H1 (cell line): ENCODE measurements at regions not wholly inside any gene's neighbourhood (a gene's known extent, or its start where the extent isn't known, plus 50 kb on each side); places are given as distances from the start of the nearest gene placed in this dataset.

Source experiments
- CTCF ChIA-PET: fragments of 300-600 bp; sonication (Branson Sonifier 250); formaldehyde crosslinking; loops from one replicate; lab custom pipeline; 2021; ENCODE audit not compliant: partially characterized antibody; lab: Charles Lee
- POLR2A ChIA-PET: fragments of 300-600 bp; sonication (Branson Sonifier 250); formaldehyde crosslinking; loops from one replicate; lab custom pipeline; 2021; ENCODE audit warnings: inconsistent platforms; ENCODE audit not compliant: partially characterized antibody; lab: Charles Lee
- DNase-seq, 2 experiments: peaks; one replicate each; pipeline versions ENCODE4 v3.0.0 to v3.0.0-alpha.2; 2010 to 2022; ENCODE audit warnings: low spot score in 2 of 2, low read depth in 1 of 2, mixed read lengths in 1 of 2
- FAIRE-seq: peaks from 2 replicates; lab custom pipeline; 2011; peaks lifted over from hg19 to GRCh38; lab: Jason Lieb, UNC
- H2AFZ ChIP-seq: 2 replicates; pipeline ENCODE4 v1.8.1; 2012; ENCODE audit warnings: low read length, inconsistent platforms
- H2AK5ac ChIP-seq: 2 replicates; pipeline ENCODE4 v1.6.1; 2013; ENCODE audit warnings: low read depth, low read length
- H2BK120ac ChIP-seq: replicated peaks from 2 replicates; pipeline ENCODE3; 2013; ENCODE audit warnings: low read depth, low read length, inconsistent platforms
- H2BK12ac ChIP-seq: 2 replicates; pipeline ENCODE4 v1.6.1; 2013; ENCODE audit warnings: low read depth, low read length
- H2BK15ac ChIP-seq: 2 replicates; pipeline ENCODE4 v1.6.1; 2013; ENCODE audit warnings: low read length
- H2BK20ac ChIP-seq: 2 replicates; pipeline ENCODE4 v1.6.1; 2013; ENCODE audit warnings: low read length
- H2BK5ac ChIP-seq: 2 replicates; pipeline ENCODE4 v1.6.1; 2013; ENCODE audit warnings: low read depth, low read length
- H3K14ac ChIP-seq: 2 replicates; pipeline ENCODE4 v1.6.1; 2013; ENCODE audit warnings: inconsistent platforms; ENCODE audit not compliant: insufficient read length
- H3K18ac ChIP-seq: 2 replicates; pipeline ENCODE4 v1.6.1; 2013; ENCODE audit warnings: low read length; ENCODE audit errors: extremely low read depth
- H3K23ac ChIP-seq: 2 replicates; pipeline ENCODE4 v1.6.1; 2013; ENCODE audit warnings: inconsistent platforms; ENCODE audit not compliant: insufficient read length
- H3K23me2 ChIP-seq: 2 replicates; pipeline ENCODE4 v1.6.1; 2013; ENCODE audit warnings: low read depth, low read length
- H3K27ac ChIP-seq: 2 replicates; pipeline ENCODE4 v1.6.1; 2011; ENCODE audit warnings: low read depth, low read length, inconsistent platforms
- H3K27me3 ChIP-seq, 4 experiments: replicated peaks in 1 of 4; 1 replicate in 1 of 4; 2 replicates in 3 of 4; pipeline versions ENCODE4 v1.6.1 to v1.8.1; 2011 to 2013; ENCODE audit warnings: low read length in 3 of 4, mild to moderate bottlenecking in 3 of 4, inconsistent platforms in 2 of 4, mixed read lengths in 2 of 4, moderate library complexity in 1 of 4; ENCODE audit not compliant: control insufficient read depth in 3 of 4, insufficient read depth in 3 of 4; ENCODE audit errors: extremely low read depth in 1 of 4
- H3K36me3 ChIP-seq, 4 experiments: 2 replicates each; pipeline versions ENCODE4 v1.6.1 to v1.8.1; 2011 to 2013; ENCODE audit warnings: mild to moderate bottlenecking in 4 of 4, low read length in 3 of 4, moderate library complexity in 2 of 4, control low read depth in 1 of 4, inconsistent platforms in 1 of 4; ENCODE audit not compliant: insufficient read depth in 4 of 4, control insufficient read depth in 2 of 4
- H3K4ac ChIP-seq: replicated peaks from 2 replicates; pipeline ENCODE3; 2013; ENCODE audit warnings: low read length, low read depth, mixed read lengths, inconsistent platforms; ENCODE audit not compliant: insufficient read length
- H3K4me1 ChIP-seq, 4 experiments: replicated peaks in 1 of 4; 1 replicate in 1 of 4; 2 replicates in 3 of 4; pipeline versions ENCODE4 v1.6.1 to v1.8.1; 2011 to 2013; ENCODE audit warnings: low read length in 3 of 4, inconsistent platforms in 2 of 4, mixed read lengths in 1 of 4; ENCODE audit not compliant: insufficient read depth in 4 of 4, control insufficient read depth in 3 of 4
- H3K4me2 ChIP-seq, 2 experiments: 2 replicates each; pipeline versions ENCODE4 v1.6.1 to v1.8.1; 2011 to 2013; ENCODE audit warnings: low read depth in 2 of 2, low read length in 2 of 2, control low read depth in 1 of 2, inconsistent platforms in 1 of 2, mild to moderate bottlenecking in 1 of 2; ENCODE audit not compliant: insufficient read depth in 1 of 2
- H3K4me3 ChIP-seq, 4 experiments: fragments of 200-600, 300-600 bp in 1 of 4; sonication (generic), shearing (Covaris generic), sonication (Bioruptor Twin) in 1 of 4; 2 replicates each; pipeline versions ENCODE4 v1.5.1 to v1.8.1; 2011 to 2016; ENCODE audit warnings: low read length in 4 of 4, low read depth in 3 of 4, control low read depth in 2 of 4, inconsistent platforms in 2 of 4, mild to moderate bottlenecking in 2 of 4, mixed read lengths in 1 of 4, moderate library complexity in 1 of 4; ENCODE audit not compliant: insufficient read depth in 2 of 4; ENCODE audit errors: extremely low read depth in 1 of 4
- H3K56ac ChIP-seq: replicated peaks from 2 replicates; pipeline ENCODE3; 2013; ENCODE audit warnings: low read depth, mild to moderate bottlenecking, mixed read lengths, low read length, inconsistent platforms; ENCODE audit not compliant: insufficient read length
- H3K79me1 ChIP-seq: 2 replicates; pipeline ENCODE4 v1.6.1; 2013; ENCODE audit warnings: low read depth, low read length, control low read depth
- H3K79me2 ChIP-seq, 2 experiments: 2 replicates each; pipeline versions ENCODE4 v1.6.1 to v1.8.1; 2012 to 2013; ENCODE audit warnings: low read length in 2 of 2, mild to moderate bottlenecking in 2 of 2, inconsistent platforms in 1 of 2; ENCODE audit not compliant: insufficient read depth in 2 of 2, control insufficient read depth in 1 of 2
- H3K9ac ChIP-seq, 4 experiments: replicated peaks in 1 of 4; 1 replicate in 1 of 4; 2 replicates in 3 of 4; pipeline versions ENCODE4 v1.6.1 to v1.8.1; 2011 to 2013; ENCODE audit warnings: low read depth in 3 of 4, low read length in 3 of 4, control low read depth in 2 of 4, mild to moderate bottlenecking in 2 of 4, moderate library complexity in 2 of 4, inconsistent platforms in 1 of 4; ENCODE audit errors: extremely low read depth in 1 of 4
- H3K9me3 ChIP-seq, 2 experiments: 2 replicates each; pipeline versions ENCODE4 v1.6.1 to v1.8.1; 2012 to 2013; ENCODE audit warnings: mild to moderate bottlenecking in 2 of 2, moderate library complexity in 2 of 2, control low read depth in 1 of 2, inconsistent platforms in 1 of 2, low read depth in 1 of 2, low read length in 1 of 2, mixed read lengths in 1 of 2; ENCODE audit not compliant: insufficient read depth in 2 of 2
- H4K20me1 ChIP-seq, 2 experiments: replicated peaks in 1 of 2; 2 replicates each; pipeline versions ENCODE3 to v1.8.1; 2011 to 2013; ENCODE audit warnings: inconsistent platforms in 2 of 2, low read length in 2 of 2, mild to moderate bottlenecking in 1 of 2; ENCODE audit not compliant: insufficient read depth in 2 of 2, control insufficient read depth in 1 of 2
- H4K5ac ChIP-seq: 2 replicates; pipeline ENCODE4 v1.6.1; 2013; ENCODE audit warnings: low read length, low read depth, mixed read lengths, inconsistent platforms; ENCODE audit not compliant: insufficient read length
- H4K8ac ChIP-seq: 2 replicates; pipeline ENCODE4 v1.8.0; 2013; ENCODE audit warnings: mild to moderate bottlenecking, moderate library complexity, low read length, inconsistent platforms; ENCODE audit not compliant: insufficient read depth; ENCODE audit errors: extremely low read depth
- H4K91ac ChIP-seq: replicated peaks from 2 replicates; pipeline ENCODE3; 2013; ENCODE audit warnings: low read length, mixed read lengths, inconsistent platforms; ENCODE audit not compliant: insufficient read length
- BACH1 ChIP-seq: IDR thresholded peaks from 2 replicates; pipeline ENCODE4 v1.6.1; 2012; ENCODE audit warnings: low read length, improper control_type of control experiment
- BCL11A ChIP-seq, 2 experiments: IDR thresholded peaks; one replicate each; pipeline ENCODE4 v1.6.1; 2011; ENCODE audit warnings: low read depth in 2 of 2, low read length in 2 of 2, mild to moderate bottlenecking in 2 of 2
- E2F6 ChIP-seq: IDR thresholded peaks from 2 replicates; pipeline ENCODE4 v1.6.1; 2012; ENCODE audit warnings: inconsistent platforms
- EGR1 ChIP-seq: IDR thresholded peaks from 2 replicates; pipeline ENCODE4 v1.6.1; 2011; ENCODE audit warnings: low read depth, low read length, borderline replicate concordance
- HDAC2 ChIP-seq, 2 experiments: fragments of 300-600 bp in 1 of 2; sonication (generic) in 1 of 2; IDR thresholded peaks; 2 replicates each; pipeline ENCODE4 v1.6.1; 2011 to 2012; ENCODE audit warnings: low read depth in 2 of 2, low read length in 2 of 2, mild to moderate bottlenecking in 2 of 2, moderate library complexity in 2 of 2, borderline replicate concordance in 1 of 2, inconsistent platforms in 1 of 2
- MAFK ChIP-seq: IDR thresholded peaks from 2 replicates; pipeline ENCODE4 v1.6.1; 2012; ENCODE audit warnings: low read depth, mild to moderate bottlenecking, improper control_type of control experiment, low read length
- NANOG ChIP-seq: IDR thresholded peaks from 2 replicates; pipeline ENCODE4 v1.6.1; 2011; ENCODE audit warnings: low read length, low read depth, mild to moderate bottlenecking, inconsistent platforms; ENCODE audit not compliant: insufficient read depth, poor library complexity, severe bottlenecking
- NRF1 ChIP-seq: IDR thresholded peaks from 2 replicates; pipeline ENCODE4 v1.6.1; 2011; ENCODE audit warnings: mild to moderate bottlenecking, low read depth, low read length, improper control_type of control experiment
- RAD21 ChIP-seq, 2 experiments: IDR thresholded peaks in 1 of 2; conservative IDR thresholded peaks in 1 of 2; 2 replicates each; pipeline ENCODE4 v1.6.1; 2011; ENCODE audit warnings: low read depth in 2 of 2, low read length in 2 of 2, improper control_type of control experiment in 1 of 2, inconsistent platforms in 1 of 2, mild to moderate bottlenecking in 1 of 2, moderate library complexity in 1 of 2
- RBBP5 ChIP-seq: IDR thresholded peaks from 2 replicates; pipeline ENCODE4 v1.7.1; 2012; ENCODE audit warnings: low read depth, mild to moderate bottlenecking, inconsistent platforms, low read length, moderate library complexity, borderline replicate concordance
- SUZ12 ChIP-seq: fragments of 200-600 bp; sonication (generic); IDR thresholded peaks from 2 replicates; pipeline ENCODE4 v1.6.1; 2012; ENCODE audit warnings: mild to moderate bottlenecking, inconsistent platforms, low read length, moderate library complexity, mixed read lengths
- TCF12 ChIP-seq: IDR thresholded peaks from 2 replicates; pipeline ENCODE4 v1.6.1; 2011; ENCODE audit warnings: low read depth, mild to moderate bottlenecking, low read length
- TEAD4 ChIP-seq: IDR thresholded peaks from 2 replicates; pipeline ENCODE4 v1.6.1; 2012; ENCODE audit warnings: low read depth, low read length, inconsistent platforms, mixed read lengths
- WGBS, 2 experiments: shearing (Covaris generic) in 1 of 2; methylation state at CpG; one replicate each; pipeline versions ENCODE4 v1.1.6 to v1.1.7; 2013 to 2015; ENCODE audit warnings: low lambda C conversion rate in 2 of 2, mixed read lengths in 2 of 2, inconsistent platforms in 1 of 2, low coverage in 1 of 2, missing lambda C conversion rate in 1 of 2; ENCODE audit not compliant: insufficient replicate concordance in 2 of 2, insufficient coverage in 1 of 2, insufficient read length in 1 of 2; ENCODE audit errors: extremely low coverage in 1 of 2, missing lambda C conversion rate in 1 of 2; 5-methylcytosine and 5-hydroxymethylcytosine counted together

DNA sequence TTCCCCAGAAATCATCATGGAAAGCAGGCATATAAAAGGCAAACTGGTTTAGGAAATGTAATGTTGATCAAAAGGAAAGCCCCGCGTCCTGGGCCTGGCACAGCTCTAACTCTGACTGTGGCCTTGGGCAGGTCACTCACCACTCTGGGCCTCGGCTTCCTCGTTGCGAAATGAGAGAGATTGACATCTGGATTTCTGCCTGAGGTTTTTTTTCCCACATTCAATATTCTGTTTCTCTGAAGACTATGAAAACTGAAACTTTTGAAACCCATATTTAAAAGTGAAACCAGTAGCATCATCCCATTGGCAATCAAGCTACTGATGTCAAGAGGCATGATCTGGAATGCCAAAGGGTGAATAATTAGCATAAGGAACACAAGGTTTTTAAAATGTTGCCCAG is 369.7 kb upstream of the NPVF start:
- Histone ChIP-seq H3K56ac (no peak overlapping the region), H3K4ac (no peak overlapping the region), H3K27ac (no peak overlapping the region), H3K23ac (no peak overlapping the region), H2BK12ac (no peak overlapping the region), H4K20me1 (no peaks in the 10 kb centered on the region), H3K18ac (no peak overlapping the region), H4K91ac (no peak overlapping the region), H4K8ac (no peak overlapping the region), H3K9me3 (no peaks in the 10 kb centered on the region), H2AK5ac (no peak overlapping the region), H3K23me2 (no peaks in the 10 kb centered on the region), H3K4me2 (no peak overlapping the region), H3K79me1 (no peaks in the 10 kb centered on the region), H3K27me3 (no peaks in the 10 kb centered on the region), H4K5ac (no peak overlapping the region), H3K79me2 (no peaks in the 10 kb centered on the region), H3K4me1 (no peaks in the 10 kb centered on the region), H3K14ac (no peak overlapping the region), H3K36me3 (no peaks in the 10 kb centered on the region), H2BK120ac (no peak overlapping the region), H2BK5ac (no peak overlapping the region), H2AFZ (no peak overlapping the region), H2BK15ac (no peak overlapping the region), H3K4me3 (no peak overlapping the region), H2BK20ac (no peak overlapping the region), H3K9ac (no peak overlapping the region)
- FAIRE-seq (no peak), DNase-seq (no peak)
- ChIA-PET CTCF (interaction anchor here (1.0 to 1.8 kb wide), 4 partner anchors 11 to 225 kb away, joined by 3 to 5 read pairs (median 4); no protein-coding TSS in a partner anchor), POLR2A (no interaction called here)
- WGBS, 2 experiments = 87% methylated on average over 5 of the region's 5 CpGs; no CpG with 5 or more reads in 1 of the 2 experiments
- TF ChIP-seq EGR1 (no peak), RBBP5 (no peak), MAFK (no peak), RAD21 (IDR thresholded peaks at IDR 0.05 in 1 of 2, conservative IDR thresholded peaks at IDR 0.05 in 1 of 2; ENCODE audit: low read depth in 2 of 2, low read length in 2 of 2) (no peak), SUZ12 (no peak), TEAD4 (no peak), BACH1 (no peak), NANOG (no peak), NRF1 (no peak), E2F6 (no peak), HDAC2 (IDR thresholded peaks at IDR 0.05; ENCODE audit: borderline replicate concordance in 1 of 2, low read depth in 2 of 2, low read length in 2 of 2) (no peak), BCL11A (IDR thresholded peaks at IDR 0.05; ENCODE audit: low read depth in 2 of 2, low read length in 2 of 2) (no peak), TCF12 (no peak)
